Mesendoderm (in vitro differentiated cells): ENCODE measurements at regions not wholly inside any gene's neighbourhood (a gene's known extent, or its start where the extent isn't known, plus 50 kb on each side); places are given as distances from the start of the nearest gene placed in this dataset.
A peak's percentile ranks its signal among the peaks of the same experiment; 100 is the strongest.

Source experiments
- DNase-seq: peaks from one replicate; pipeline ENCODE4 v3.0.0; 2013
- H2AK5ac ChIP-seq: 2 replicates; pipeline ENCODE4 v1.6.1; 2013; ENCODE audit warnings: low read length, inconsistent platforms
- H2BK120ac ChIP-seq: 2 replicates; pipeline ENCODE4 v1.6.1; 2013; ENCODE audit warnings: low read depth, mild to moderate bottlenecking, low read length, moderate library complexity, mixed read lengths
- H2BK15ac ChIP-seq: replicated peaks from 2 replicates; pipeline ENCODE4 v1.6.1; 2013; ENCODE audit warnings: low read depth, mild to moderate bottlenecking, moderate library complexity
- H2BK5ac ChIP-seq: 2 replicates; pipeline ENCODE4 v1.6.1; 2013; ENCODE audit warnings: low read length, inconsistent platforms
- H3K18ac ChIP-seq: 2 replicates; pipeline ENCODE4 v1.6.1; 2013; ENCODE audit warnings: mild to moderate bottlenecking, low read length, mixed read lengths
- H3K23ac ChIP-seq: one replicate; pipeline ENCODE4 v1.6.1; 2013; ENCODE audit warnings: low read length
- H3K27ac ChIP-seq: 2 replicates; pipeline ENCODE4 v1.5.1; 2013; ENCODE audit warnings: low read depth, mild to moderate bottlenecking, inconsistent platforms, low read length, moderate library complexity
- H3K27me3 ChIP-seq: 2 replicates; pipeline ENCODE4 v1.6.1; 2013; ENCODE audit warnings: low read length, control low read depth, mild to moderate bottlenecking, inconsistent platforms; ENCODE audit not compliant: insufficient read depth, poor library complexity
- H3K36me3 ChIP-seq: 2 replicates; pipeline ENCODE4 v1.6.1; 2013; ENCODE audit warnings: low read length, inconsistent platforms; ENCODE audit not compliant: control insufficient read depth, insufficient read depth
- H3K4ac ChIP-seq: one replicate; pipeline ENCODE4 v1.6.1; 2013; ENCODE audit warnings: low read depth, mild to moderate bottlenecking, low read length, moderate library complexity
- H3K4me1 ChIP-seq: 2 replicates; pipeline ENCODE4 v1.6.1; 2013; ENCODE audit warnings: low read depth, low read length, inconsistent platforms; ENCODE audit not compliant: control insufficient read depth
- H3K4me2 ChIP-seq: 2 replicates; pipeline ENCODE4 v1.6.1; 2013; ENCODE audit warnings: low read length
- H3K4me3 ChIP-seq: 2 replicates; pipeline ENCODE4 v1.5.1; 2013; ENCODE audit warnings: mild to moderate bottlenecking, low read length
- H3K56ac ChIP-seq: one replicate; pipeline ENCODE4 v1.6.1; 2013; ENCODE audit warnings: low read length
- H3K79me1 ChIP-seq: 2 replicates; pipeline ENCODE4 v1.6.1; 2013; ENCODE audit warnings: low read length, inconsistent platforms
- H3K79me2 ChIP-seq: 2 replicates; pipeline ENCODE4 v1.6.1; 2013; ENCODE audit warnings: mild to moderate bottlenecking, low read length; ENCODE audit not compliant: control insufficient read depth, insufficient read depth
- H3K9ac ChIP-seq: 2 replicates; pipeline ENCODE4 v1.6.1; 2013; ENCODE audit warnings: low read length, inconsistent platforms
- H4K5ac ChIP-seq: one replicate; pipeline ENCODE4 v1.6.1; 2013; ENCODE audit warnings: low read length
- H4K8ac ChIP-seq: one replicate; pipeline ENCODE4 v1.6.1; 2013; ENCODE audit warnings: low read depth, mild to moderate bottlenecking, control low read depth, low read length, moderate library complexity
- WGBS: extraction: QIAGEN DNeasy Blood & Tissue Kit; methylation state at CpG from one replicate; pipeline ENCODE4 v1.1.7; 2013; ENCODE audit warnings: low lambda C conversion rate, missing lambda C conversion rate; ENCODE audit not compliant: insufficient coverage; ENCODE audit errors: extremely low coverage; 5-methylcytosine and 5-hydroxymethylcytosine counted together

GRCh38 chr5:24804221-24804681 lies 159.5 kb upstream of the CDH10 start:
- Histone ChIP-seq H2BK120ac (no peak overlapping the region), H3K18ac (no peak overlapping the region), H3K56ac (no peak overlapping the region), H4K8ac (no peak overlapping the region), H3K4me1 (no peaks in the 10 kb centered on the region), H2BK15ac (no peak overlapping the region), H4K5ac (no peak overlapping the region), H3K9ac (no peak overlapping the region), H3K79me1 (no peaks in the 10 kb centered on the region), H3K23ac (no peak overlapping the region), H2BK5ac (no peak overlapping the region), H3K27me3 (no peaks in the 10 kb centered on the region), H2AK5ac (no peak overlapping the region), H3K4me2 (no peak overlapping the region), H3K4ac (no peak overlapping the region), H3K27ac (no peak overlapping the region), H3K36me3 (no peaks in the 10 kb centered on the region), H3K79me2 (no peaks in the 10 kb centered on the region), H3K4me3 (no peak overlapping the region)
- DNase-seq, result no peak
- no CpG with 5 or more reads among the region's 3 CpGs for WGBS

- no peak overlapping the region for H2BK5ac ChIP-seq
Observed at GRCh38 chr5:24791326-24791725, 146.5 kb upstream of the CDH10 start.

GRCh38 chr5:24789611-24790351 lies 145.0 kb upstream of the CDH10 start:
- Histone ChIP-seq H3K23ac (no peak overlapping the region), H3K18ac (no peak overlapping the region), H3K4me1 (no peaks in the 10 kb centered on the region), H2BK15ac (no peak overlapping the region), H3K27ac (no peak overlapping the region), H4K8ac (no peak overlapping the region), H3K79me1 (no peaks in the 10 kb centered on the region), H3K79me2 (no peaks in the 10 kb centered on the region), H3K4ac (no peak overlapping the region), H2BK5ac (no peak overlapping the region), H2AK5ac (no peak overlapping the region), H4K5ac (no peak overlapping the region), H3K27me3 (no peaks in the 10 kb centered on the region), H3K4me3 (no peak overlapping the region), H3K36me3 (no peaks in the 10 kb centered on the region), H3K4me2 (no peak overlapping the region), H3K56ac (no peak overlapping the region), H2BK120ac (no peak overlapping the region), H3K9ac (no peak overlapping the region)
- no peak for DNase-seq
- WGBS, result no CpG with 5 or more reads among the region's 4 CpGs

More at GRCh38 chr5:24791326-24791725, 146.5 kb upstream of the CDH10 start:
- no peak overlapping the region for H3K4me2 ChIP-seq
- no peaks in the 10 kb centered on the region for H3K79me1 ChIP-seq
- H4K8ac ChIP-seq, result no peak overlapping the region
- H3K79me2 ChIP-seq, result no peaks in the 10 kb centered on the region
- H2AK5ac ChIP-seq, result no peak overlapping the region
- H3K4me3 ChIP-seq, result no peak overlapping the region
- no peak overlapping the region for H3K56ac ChIP-seq
- H3K27me3 ChIP-seq, result no peaks in the 10 kb centered on the region
- H4K5ac ChIP-seq, result no peak overlapping the region
- H3K4ac ChIP-seq, result no peak overlapping the region
- no peak overlapping the region for H3K18ac ChIP-seq
- H3K36me3 ChIP-seq, result no peaks in the 10 kb centered on the region
- H3K27ac ChIP-seq, result no peak overlapping the region
- no peak overlapping the region for H3K23ac ChIP-seq
- no peak overlapping the region for H3K9ac ChIP-seq
- WGBS, result no CpG with 5 or more reads among the region's 4 CpGs
- no peaks in the 10 kb centered on the region for H3K4me1 ChIP-seq
- DNase-seq, result peak; percentile 76
- no peak overlapping the region for H2BK120ac ChIP-seq
- H2BK15ac ChIP-seq, result no peak overlapping the region

- Histone ChIP-seq H3K56ac (no peak overlapping the region), H3K27me3 (no peaks in the 10 kb centered on the region), H3K4me3 (no peak overlapping the region), H3K4me1 (no peaks in the 10 kb centered on the region), H2BK15ac (no peak overlapping the region), H3K4ac (no peak overlapping the region), H4K8ac (no peak overlapping the region), H2AK5ac (no peak overlapping the region), H4K5ac (no peak overlapping the region), H3K18ac (no peak overlapping the region), H3K36me3 (no peaks in the 10 kb centered on the region), H2BK5ac (no peak overlapping the region), H3K79me2 (no peaks in the 10 kb centered on the region), H3K79me1 (no peaks in the 10 kb centered on the region), H3K27ac (no peak overlapping the region), H3K23ac (no peak overlapping the region), H2BK120ac (no peak overlapping the region), H3K9ac (no peak overlapping the region), H3K4me2 (no peak overlapping the region)
- no CpG with 5 or more reads among the region's 2 CpGs for WGBS
- DNase-seq, result peak; percentile 11
Observed at GRCh38 chr5:24788829-24789514, 144.2 kb upstream of the CDH10 start.

GRCh38 chr5:24786108-24786507 lies 141.3 kb upstream of the CDH10 start:
- Histone ChIP-seq H3K4me1 (no peaks in the 10 kb centered on the region), H3K18ac (no peak overlapping the region), H2BK5ac (no peak overlapping the region), H2AK5ac (no peak overlapping the region), H3K9ac (no peak overlapping the region), H2BK120ac (no peak overlapping the region), H3K27me3 (no peaks in the 10 kb centered on the region), H3K4me3 (no peak overlapping the region), H3K36me3 (no peaks in the 10 kb centered on the region), H3K4ac (no peak overlapping the region), H3K27ac (no peak overlapping the region), H4K8ac (no peak overlapping the region), H2BK15ac (no peak overlapping the region), H3K56ac (no peak overlapping the region), H3K79me2 (no peaks in the 10 kb centered on the region), H3K23ac (no peak overlapping the region), H3K79me1 (no peaks in the 10 kb centered on the region), H4K5ac (no peak overlapping the region), H3K4me2 (no peak overlapping the region)
- no peak for DNase-seq
- WGBS, result no CpG with 5 or more reads among the region's 4 CpGs
